Liver (tissue), 8 donors: ENCODE measurements at regions not wholly inside any gene's neighbourhood (a gene's known extent, or its start where the extent isn't known, plus 50 kb on each side); places are given as distances from the start of the nearest gene placed in this dataset.

ENCODE experiments used
- DNase-seq: peaks from one replicate; pipeline ENCODE4 v3.0.0-alpha.2; 2017; ENCODE audit warnings: low spot score
- H3K27ac ChIP-seq, 2 donors: one replicate each; pipeline ENCODE4 v1.7.0; 2013; ENCODE audit warnings: inconsistent platforms in 2 of 2, low read length in 2 of 2, control low read depth in 1 of 2, low read depth in 1 of 2, mild to moderate bottlenecking in 1 of 2
- H3K27me3 ChIP-seq, 4 donors: one replicate each; pipeline versions ENCODE4 v1.6.1 to v1.7.0; 2013; ENCODE audit warnings: low read length in 3 of 4, inconsistent platforms in 1 of 4, mild to moderate bottlenecking in 1 of 4, moderate library complexity in 1 of 4; ENCODE audit not compliant: control insufficient read depth in 4 of 4, insufficient read depth in 4 of 4
- H3K36me3 ChIP-seq, 4 donors: one replicate each; pipeline versions ENCODE4 v1.6.1 to v1.7.0; 2013; ENCODE audit warnings: low read length in 3 of 4, mild to moderate bottlenecking in 3 of 4, low read depth in 1 of 4, moderate library complexity in 1 of 4; ENCODE audit not compliant: control insufficient read depth in 4 of 4, insufficient read depth in 3 of 4
- H3K4me1 ChIP-seq, 4 donors: one replicate each; pipeline versions ENCODE4 v1.6.1 to v1.7.0; 2013; ENCODE audit warnings: low read length in 3 of 4, mild to moderate bottlenecking in 3 of 4, moderate library complexity in 1 of 4; ENCODE audit not compliant: control insufficient read depth in 4 of 4, insufficient read depth in 4 of 4
- H3K4me3 ChIP-seq, 3 donors: one replicate each; pipeline versions ENCODE4 v1.6.1 to v1.7.0; 2013; ENCODE audit warnings: low read length in 3 of 3, control low read depth in 1 of 3, low read depth in 1 of 3, mild to moderate bottlenecking in 1 of 3
- H3K9ac ChIP-seq, 2 donors: one replicate each; pipeline ENCODE4 v1.7.0; 2013; ENCODE audit warnings: low read length in 2 of 2, mild to moderate bottlenecking in 2 of 2, moderate library complexity in 2 of 2, control low read depth in 1 of 2, low read depth in 1 of 2
- H3K9me3 ChIP-seq, 4 donors: one replicate each; pipeline versions ENCODE4 v1.6.1 to v1.7.0; 2013; ENCODE audit warnings: low read length in 3 of 4; ENCODE audit not compliant: control insufficient read depth in 4 of 4
- EGR1 ChIP-seq, 2 donors: IDR thresholded peaks; 2 replicates each; pipeline ENCODE4 v1.6.1; 2016 to 2018; ENCODE audit warnings: antibody characterized with exemption in 2 of 2, low read depth in 2 of 2
- FOXA1 ChIP-seq: IDR thresholded peaks from 2 replicates; pipeline ENCODE4 v1.6.1; 2016; ENCODE audit warnings: antibody characterized with exemption
- FOXA2 ChIP-seq: IDR thresholded peaks from 2 replicates; pipeline ENCODE4 v1.6.1; 2016; ENCODE audit warnings: antibody characterized with exemption
- GABPA ChIP-seq, 2 donors: IDR thresholded peaks in 1 of 2; conservative IDR thresholded peaks in 1 of 2; 2 replicates each; pipeline ENCODE4 v1.6.1; 2016; ENCODE audit warnings: antibody characterized with exemption in 2 of 2, mild to moderate bottlenecking in 1 of 2, moderate library complexity in 1 of 2
- HNF4A ChIP-seq, 2 donors: conservative IDR thresholded peaks; 2 replicates each; pipeline ENCODE4 v1.6.1; 2016; ENCODE audit warnings: antibody characterized with exemption in 2 of 2, mild to moderate bottlenecking in 2 of 2
- JUND ChIP-seq, 2 donors: IDR thresholded peaks; 2 replicates each; pipeline ENCODE4 v1.6.1; 2016; ENCODE audit warnings: antibody characterized with exemption in 2 of 2
- NR2F2 ChIP-seq: IDR thresholded peaks from 2 replicates; pipeline ENCODE4 v1.6.1; 2016; ENCODE audit warnings: antibody characterized with exemption
- RXRA ChIP-seq, 2 donors: IDR thresholded peaks; 2 replicates each; pipeline ENCODE4 v1.6.1; 2017 to 2018; ENCODE audit warnings: antibody characterized with exemption in 2 of 2, mild to moderate bottlenecking in 1 of 2
- SP1 ChIP-seq: IDR thresholded peaks from 2 replicates; pipeline ENCODE4 v1.6.1; 2018; ENCODE audit warnings: antibody characterized with exemption, mild to moderate bottlenecking
- TAF1 ChIP-seq: conservative IDR thresholded peaks from 2 replicates; pipeline ENCODE4 v1.6.1; 2016; ENCODE audit warnings: antibody characterized with exemption, mild to moderate bottlenecking
- YY1 ChIP-seq: IDR thresholded peaks from 2 replicates; pipeline ENCODE4 v1.6.1; 2016; ENCODE audit warnings: antibody characterized with exemption, mild to moderate bottlenecking
- WGBS: extraction: QIAGEN DNeasy Blood & Tissue Kit; methylation state at CpG from one replicate; pipeline ENCODE4 v1.1.7; 2013; 5-methylcytosine and 5-hydroxymethylcytosine counted together
- TF ChIP-seq, protein P1 (sequence below): IDR thresholded peaks from 2 replicates; pipeline ENCODE4 v1.6.1; 2016; ENCODE audit warnings: antibody characterized with exemption, mild to moderate bottlenecking
- TF ChIP-seq, protein P2 (sequence below): fragments of 150-350 bp; IDR thresholded peaks from 2 replicates; pipeline ENCODE4 v1.5.1; 2017; ENCODE audit warnings: improper control_type of control experiment, low read depth, low read length; ENCODE audit not compliant: missing input control
- TF ChIP-seq, protein P3 (sequence below): IDR thresholded peaks from 2 replicates; pipeline ENCODE4 v1.6.1; 2016; ENCODE audit warnings: antibody characterized with exemption
- TF ChIP-seq, protein P4 (sequence below): IDR thresholded peaks from 2 replicates; pipeline ENCODE4 v1.6.1; 2016; ENCODE audit warnings: antibody characterized with exemption
- donor health status: healthy.
- donor health status: healthy.
- donor health status: healthy.
- donor health status: healthy.
- donor health status: healthy.

DNA sequence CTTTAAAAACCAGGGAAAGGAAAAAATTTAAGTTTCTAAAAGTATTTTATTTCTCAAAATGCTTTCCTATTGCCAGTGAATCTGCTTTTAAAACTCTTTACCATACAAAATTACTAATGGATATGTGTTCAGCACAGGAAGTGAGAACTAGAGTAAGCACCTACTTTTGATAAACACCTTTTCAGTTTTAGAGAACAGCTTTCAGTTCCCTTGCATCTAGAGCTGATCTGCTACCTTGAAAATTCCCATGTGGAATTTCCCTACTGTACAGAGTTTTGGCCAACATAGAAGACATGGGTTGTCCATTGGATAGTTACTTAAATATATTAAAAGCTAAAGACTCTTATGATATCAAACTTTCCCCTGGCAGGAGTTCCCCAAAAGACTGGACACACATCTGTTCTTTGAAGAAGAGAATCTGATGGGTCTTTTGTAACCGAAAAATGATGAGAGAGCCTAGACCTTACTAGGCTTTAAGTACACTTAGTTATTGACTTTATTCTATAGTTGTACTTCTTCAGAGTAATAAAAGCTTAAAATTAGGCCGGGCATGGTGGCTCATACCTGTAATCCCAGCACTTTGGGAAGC lies 112.1 kb upstream of the CNTNAP4 start:
- H3K4me1 ChIP-seq, result no peaks in the 10 kb centered on the region
- no peak overlapping the region for H3K27ac ChIP-seq
- H3K9ac ChIP-seq, result no peak overlapping the region
- DNase-seq, result no peak
- peaks cover 0 to 2% (median 0%) of the 10 kb centered on the region in 4 donors for H3K9me3 ChIP-seq
- H3K4me3 ChIP-seq, result no peak overlapping the region
- no peak for TF ChIP-seq HNF4A (conservative IDR thresholded peaks at IDR 0.05)
- TF ChIP-seq RXRA (IDR thresholded peaks at IDR 0.05), result no peak
- no peak for TF ChIP-seq FOXA1
- TF ChIP-seq EGR1 (IDR thresholded peaks at IDR 0.05; ENCODE audit: low read depth in 2 of 2), result no peak
- no peak for TF ChIP-seq FOXA2
- no peaks in the 10 kb centered on the region for H3K27me3 ChIP-seq
- no peaks in the 10 kb centered on the region for H3K36me3 ChIP-seq
- 84% methylated on average over 2 of the region's 2 CpGs for WGBS

DNA sequence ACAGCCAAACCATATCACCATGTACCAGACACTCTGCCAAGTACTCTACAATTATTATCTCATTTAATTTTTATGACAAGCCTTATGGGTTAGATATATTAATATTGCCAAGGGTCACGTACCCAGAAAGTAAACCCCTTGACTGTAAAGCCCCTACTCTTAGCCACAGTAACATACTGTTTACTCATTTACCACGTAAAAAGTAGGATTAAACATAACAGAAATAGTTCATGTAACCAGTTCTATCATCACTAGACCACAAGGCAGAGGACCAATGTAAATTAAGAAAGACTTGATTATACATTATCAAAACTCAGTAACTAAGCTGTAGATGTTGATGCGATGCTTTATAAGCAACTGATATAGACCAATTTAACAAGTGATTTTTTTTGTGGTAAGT lies 101.5 kb upstream of the CNTNAP4 start:
- Histone ChIP-seq H3K36me3 (no peaks in the 10 kb centered on the region), H3K9ac (no peak overlapping the region), H3K27ac (no peak overlapping the region), H3K4me3 (no peak overlapping the region), H3K9me3 (peaks cover 0 to 2% (median 0%) of the 10 kb centered on the region in 4 donors), H3K4me1 (no peaks in the 10 kb centered on the region), H3K27me3 (no peaks in the 10 kb centered on the region)
- no peak for DNase-seq
- 68% methylated on average over 3 of the region's 3 CpGs for WGBS
- TF ChIP-seq FOXA2 (no peak), HNF4A (conservative IDR thresholded peaks at IDR 0.05) (no peak), EGR1 (IDR thresholded peaks at IDR 0.05; ENCODE audit: low read depth in 2 of 2) (no peak), SP1 (no peak), TAF1 (no peak), GABPA (IDR thresholded peaks at IDR 0.05 in 1 of 2, conservative IDR thresholded peaks at IDR 0.05 in 1 of 2) (no peak), JUND (IDR thresholded peaks at IDR 0.05) (no peak), NR2F2 (no peak), YY1 (no peak)
- TF ChIP-seq, protein P1, sequence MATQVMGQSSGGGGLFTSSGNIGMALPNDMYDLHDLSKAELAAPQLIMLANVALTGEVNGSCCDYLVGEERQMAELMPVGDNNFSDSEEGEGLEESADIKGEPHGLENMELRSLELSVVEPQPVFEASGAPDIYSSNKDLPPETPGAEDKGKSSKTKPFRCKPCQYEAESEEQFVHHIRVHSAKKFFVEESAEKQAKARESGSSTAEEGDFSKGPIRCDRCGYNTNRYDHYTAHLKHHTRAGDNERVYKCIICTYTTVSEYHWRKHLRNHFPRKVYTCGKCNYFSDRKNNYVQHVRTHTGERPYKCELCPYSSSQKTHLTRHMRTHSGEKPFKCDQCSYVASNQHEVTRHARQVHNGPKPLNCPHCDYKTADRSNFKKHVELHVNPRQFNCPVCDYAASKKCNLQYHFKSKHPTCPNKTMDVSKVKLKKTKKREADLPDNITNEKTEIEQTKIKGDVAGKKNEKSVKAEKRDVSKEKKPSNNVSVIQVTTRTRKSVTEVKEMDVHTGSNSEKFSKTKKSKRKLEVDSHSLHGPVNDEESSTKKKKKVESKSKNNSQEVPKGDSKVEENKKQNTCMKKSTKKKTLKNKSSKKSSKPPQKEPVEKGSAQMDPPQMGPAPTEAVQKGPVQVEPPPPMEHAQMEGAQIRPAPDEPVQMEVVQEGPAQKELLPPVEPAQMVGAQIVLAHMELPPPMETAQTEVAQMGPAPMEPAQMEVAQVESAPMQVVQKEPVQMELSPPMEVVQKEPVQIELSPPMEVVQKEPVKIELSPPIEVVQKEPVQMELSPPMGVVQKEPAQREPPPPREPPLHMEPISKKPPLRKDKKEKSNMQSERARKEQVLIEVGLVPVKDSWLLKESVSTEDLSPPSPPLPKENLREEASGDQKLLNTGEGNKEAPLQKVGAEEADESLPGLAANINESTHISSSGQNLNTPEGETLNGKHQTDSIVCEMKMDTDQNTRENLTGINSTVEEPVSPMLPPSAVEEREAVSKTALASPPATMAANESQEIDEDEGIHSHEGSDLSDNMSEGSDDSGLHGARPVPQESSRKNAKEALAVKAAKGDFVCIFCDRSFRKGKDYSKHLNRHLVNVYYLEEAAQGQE, result no peak
- TF ChIP-seq, protein P2, sequence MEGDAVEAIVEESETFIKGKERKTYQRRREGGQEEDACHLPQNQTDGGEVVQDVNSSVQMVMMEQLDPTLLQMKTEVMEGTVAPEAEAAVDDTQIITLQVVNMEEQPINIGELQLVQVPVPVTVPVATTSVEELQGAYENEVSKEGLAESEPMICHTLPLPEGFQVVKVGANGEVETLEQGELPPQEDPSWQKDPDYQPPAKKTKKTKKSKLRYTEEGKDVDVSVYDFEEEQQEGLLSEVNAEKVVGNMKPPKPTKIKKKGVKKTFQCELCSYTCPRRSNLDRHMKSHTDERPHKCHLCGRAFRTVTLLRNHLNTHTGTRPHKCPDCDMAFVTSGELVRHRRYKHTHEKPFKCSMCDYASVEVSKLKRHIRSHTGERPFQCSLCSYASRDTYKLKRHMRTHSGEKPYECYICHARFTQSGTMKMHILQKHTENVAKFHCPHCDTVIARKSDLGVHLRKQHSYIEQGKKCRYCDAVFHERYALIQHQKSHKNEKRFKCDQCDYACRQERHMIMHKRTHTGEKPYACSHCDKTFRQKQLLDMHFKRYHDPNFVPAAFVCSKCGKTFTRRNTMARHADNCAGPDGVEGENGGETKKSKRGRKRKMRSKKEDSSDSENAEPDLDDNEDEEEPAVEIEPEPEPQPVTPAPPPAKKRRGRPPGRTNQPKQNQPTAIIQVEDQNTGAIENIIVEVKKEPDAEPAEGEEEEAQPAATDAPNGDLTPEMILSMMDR, result no peak
- TF ChIP-seq, protein P3, sequence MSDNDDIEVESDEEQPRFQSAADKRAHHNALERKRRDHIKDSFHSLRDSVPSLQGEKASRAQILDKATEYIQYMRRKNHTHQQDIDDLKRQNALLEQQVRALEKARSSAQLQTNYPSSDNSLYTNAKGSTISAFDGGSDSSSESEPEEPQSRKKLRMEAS, result no peak
- TF ChIP-seq, protein P4, sequence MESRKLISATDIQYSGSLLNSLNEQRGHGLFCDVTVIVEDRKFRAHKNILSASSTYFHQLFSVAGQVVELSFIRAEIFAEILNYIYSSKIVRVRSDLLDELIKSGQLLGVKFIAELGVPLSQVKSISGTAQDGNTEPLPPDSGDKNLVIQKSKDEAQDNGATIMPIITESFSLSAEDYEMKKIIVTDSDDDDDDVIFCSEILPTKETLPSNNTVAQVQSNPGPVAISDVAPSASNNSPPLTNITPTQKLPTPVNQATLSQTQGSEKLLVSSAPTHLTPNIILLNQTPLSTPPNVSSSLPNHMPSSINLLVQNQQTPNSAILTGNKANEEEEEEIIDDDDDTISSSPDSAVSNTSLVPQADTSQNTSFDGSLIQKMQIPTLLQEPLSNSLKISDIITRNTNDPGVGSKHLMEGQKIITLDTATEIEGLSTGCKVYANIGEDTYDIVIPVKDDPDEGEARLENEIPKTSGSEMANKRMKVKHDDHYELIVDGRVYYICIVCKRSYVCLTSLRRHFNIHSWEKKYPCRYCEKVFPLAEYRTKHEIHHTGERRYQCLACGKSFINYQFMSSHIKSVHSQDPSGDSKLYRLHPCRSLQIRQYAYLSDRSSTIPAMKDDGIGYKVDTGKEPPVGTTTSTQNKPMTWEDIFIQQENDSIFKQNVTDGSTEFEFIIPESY, result no peak
